GM18858 (cell line): ENCODE measurements at regions not wholly inside any gene's neighbourhood (a gene's known extent, or its start where the extent isn't known, plus 50 kb on each side); places are given as distances from the start of the nearest gene placed in this dataset.
A peak's percentile ranks its signal among the peaks of the same experiment; 100 is the strongest.

Experiments used
- ATAC-seq: cut with Tn5 transposase; IDR thresholded peaks from one replicate; pipeline ENCODE4 v1.9.1; 2021; ENCODE audit not compliant: unreplicated experiment

GRCh38 chr5:71864730-71865601, 145.9 kb downstream of the CARTPT start:
- no peak for ATAC-seq

GRCh38 chr5:71865665-71866320, 146.7 kb downstream of the CARTPT start:
- no peak for ATAC-seq

- ATAC-seq, result no peak
Observed at GRCh38 chr5:71872311-71872864, 153.3 kb downstream of the CARTPT start.

- no peak for ATAC-seq
Observed at GRCh38 chr5:71873191-71873591, 154.1 kb downstream of the CARTPT start.

- ATAC-seq, result no peak
Observed at GRCh38 chr5:71874521-71874920, 155.4 kb downstream of the CARTPT start.

GRCh38 chr5:71877511-71877910, 158.4 kb downstream of the CARTPT start:
- peak; percentile 53 for ATAC-seq

GRCh38 chr5:71880536-71880935, 161.5 kb downstream of the CARTPT start:
- ATAC-seq, result no peak

GRCh38 chr5:71882826-71883741, 164.0 kb downstream of the CARTPT start:
- no peak for ATAC-seq

- ATAC-seq, result no peak
Observed at GRCh38 chr5:71883742-71884103, 164.6 kb downstream of the CARTPT start.

- ATAC-seq, result no peak
Observed at GRCh38 chr5:71884926-71885325, 165.9 kb downstream of the CARTPT start.

- ATAC-seq, result no peak
Observed at GRCh38 chr5:71886406-71886805, 167.3 kb downstream of the CARTPT start.

- ATAC-seq, result peak; percentile 94
Observed at GRCh38 chr5:71887680-71888079, 168.6 kb downstream of the CARTPT start.

- no peak for ATAC-seq
Observed at GRCh38 chr5:71891406-71891805, 172.3 kb downstream of the CARTPT start.

GRCh38 chr5:71891856-71892255, 172.8 kb downstream of the CARTPT start:
- ATAC-seq, result no peak

- ATAC-seq, result no peak
Observed at GRCh38 chr5:71892641-71893365, 173.7 kb downstream of the CARTPT start.

- no peak for ATAC-seq
Observed at GRCh38 chr5:71893451-71893850, 174.4 kb downstream of the CARTPT start.

GRCh38 chr5:71894091-71894490, 175.0 kb downstream of the CARTPT start:
- ATAC-seq, result no peak

- ATAC-seq, result no peak
Observed at GRCh38 chr5:71895546-71895945, 176.5 kb downstream of the CARTPT start.

GRCh38 chr5:71899865-71900342, 180.8 kb downstream of the CARTPT start:
- no peak for ATAC-seq

GRCh38 chr5:71903808-71904207, 184.7 kb downstream of the CARTPT start:
- ATAC-seq, result no peak
